ENCODE measurements at regions not wholly inside any gene's neighbourhood (a gene's known extent, or its start where the extent isn't known, plus 50 kb on each side); places are given as distances from the start of the nearest gene placed in this dataset.

DNA sequence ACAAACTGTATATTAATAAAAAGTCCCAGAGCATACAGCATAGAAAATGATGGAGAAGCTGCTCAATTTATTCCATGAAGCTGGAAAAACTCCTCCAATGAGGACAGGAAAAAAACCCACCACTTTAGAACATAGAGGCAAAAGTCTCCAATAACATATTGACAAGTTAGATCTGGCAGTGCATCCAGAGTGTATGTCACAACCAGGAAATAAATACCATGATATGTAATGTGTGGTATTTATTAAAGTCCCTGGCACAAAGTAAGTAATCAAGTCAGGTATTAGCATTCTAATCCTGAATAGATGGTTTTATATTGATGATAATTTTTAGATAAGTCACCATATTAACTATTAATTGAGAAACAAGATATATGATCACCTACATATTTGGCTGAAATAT, 427.3 kb upstream of the HS6ST1 start:
- ChIA-PET CTCF (no interaction called here), POLR2A (no interaction called here)
- no peak overlapping the region for H3K27ac Mint-ChIP-seq (ENCODE audit: unreplicated experiment)
- H3K27me3 Mint-ChIP-seq (ENCODE audit: insufficient read depth, unreplicated experiment), result peaks cover 12% of the 10 kb centered on the region
- no peak for DNase-seq
- H3K36me3 Mint-ChIP-seq (ENCODE audit: insufficient read depth, unreplicated experiment), result no peaks in the 10 kb centered on the region
- TF ChIP-seq, protein P1, sequence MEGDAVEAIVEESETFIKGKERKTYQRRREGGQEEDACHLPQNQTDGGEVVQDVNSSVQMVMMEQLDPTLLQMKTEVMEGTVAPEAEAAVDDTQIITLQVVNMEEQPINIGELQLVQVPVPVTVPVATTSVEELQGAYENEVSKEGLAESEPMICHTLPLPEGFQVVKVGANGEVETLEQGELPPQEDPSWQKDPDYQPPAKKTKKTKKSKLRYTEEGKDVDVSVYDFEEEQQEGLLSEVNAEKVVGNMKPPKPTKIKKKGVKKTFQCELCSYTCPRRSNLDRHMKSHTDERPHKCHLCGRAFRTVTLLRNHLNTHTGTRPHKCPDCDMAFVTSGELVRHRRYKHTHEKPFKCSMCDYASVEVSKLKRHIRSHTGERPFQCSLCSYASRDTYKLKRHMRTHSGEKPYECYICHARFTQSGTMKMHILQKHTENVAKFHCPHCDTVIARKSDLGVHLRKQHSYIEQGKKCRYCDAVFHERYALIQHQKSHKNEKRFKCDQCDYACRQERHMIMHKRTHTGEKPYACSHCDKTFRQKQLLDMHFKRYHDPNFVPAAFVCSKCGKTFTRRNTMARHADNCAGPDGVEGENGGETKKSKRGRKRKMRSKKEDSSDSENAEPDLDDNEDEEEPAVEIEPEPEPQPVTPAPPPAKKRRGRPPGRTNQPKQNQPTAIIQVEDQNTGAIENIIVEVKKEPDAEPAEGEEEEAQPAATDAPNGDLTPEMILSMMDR (IDR thresholded peaks at IDR 0.05; ENCODE audit: insufficient read depth in 1 of 2, low read depth in 1 of 2, low read length in 1 of 2, severe bottlenecking in 1 of 2, unreplicated experiment in 1 of 2), result no peak
- Histone ChIP-seq H3K36me3 (ENCODE audit: control insufficient read depth, insufficient read depth, low read length) (no peaks in the 10 kb centered on the region), H3K4me1 (no peaks in the 10 kb centered on the region), H3K27me3 (replicated peaks; ENCODE audit: control insufficient read depth, insufficient read depth, low read length) (no peaks in the 10 kb centered on the region; the same call in 1 of the 2 replicates), H3K9me3 (no peaks in the 10 kb centered on the region), H3K4me3 (ENCODE audit: low read depth, low read length) (no peak overlapping the region)
- no peaks in the 10 kb centered on the region for H3K4me1 Mint-ChIP-seq (ENCODE audit: low read depth, unreplicated experiment)
- no peak overlapping the region for H3K4me3 Mint-ChIP-seq (ENCODE audit: unreplicated experiment)
- intact Hi-C loops (cut with micrococcal nuclease; ENCODE audit: unreplicated experiment), result no loop called here
- no TSS peak for BruUV-seq (replicated peaks)
- no peaks in the 10 kb centered on the region for H3K9me3 Mint-ChIP-seq (ENCODE audit: unreplicated experiment)

DNA sequence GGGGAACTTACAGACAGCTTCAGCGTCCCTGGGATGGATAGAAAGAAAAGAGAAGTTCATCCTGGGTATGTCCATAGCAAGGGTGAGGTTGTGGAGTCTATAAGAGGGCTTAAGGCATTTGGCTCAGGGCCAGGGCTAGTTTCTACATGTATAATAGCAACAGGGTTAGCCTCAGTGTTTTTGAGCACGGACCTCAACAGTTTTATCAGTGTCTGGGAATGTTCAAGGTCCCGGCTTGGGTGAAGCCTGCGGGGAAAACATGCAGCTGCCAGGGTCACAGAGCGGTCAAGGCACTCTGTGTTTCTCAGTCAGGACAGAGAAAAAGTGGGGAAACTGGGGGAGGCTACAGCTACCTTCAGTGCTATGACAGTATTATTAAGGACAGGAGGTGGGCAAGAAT, 427.7 kb upstream of the HS6ST1 start:
- TF ChIP-seq, protein P1 (IDR thresholded peaks at IDR 0.05; ENCODE audit: insufficient read depth in 1 of 2, low read depth in 1 of 2, low read length in 1 of 2, severe bottlenecking in 1 of 2, unreplicated experiment in 1 of 2), result no peak
- no peaks in the 10 kb centered on the region for H3K36me3 ChIP-seq (ENCODE audit: control insufficient read depth, insufficient read depth, low read length)
- CTCF ChIA-PET, result no interaction called here
- H3K4me3 Mint-ChIP-seq (ENCODE audit: unreplicated experiment), result no peak overlapping the region
- no peaks in the 10 kb centered on the region for H3K4me1 ChIP-seq
- no peaks in the 10 kb centered on the region for H3K9me3 ChIP-seq
- no peak overlapping the region for H3K27ac Mint-ChIP-seq (ENCODE audit: unreplicated experiment)
- H3K27me3 ChIP-seq (replicated peaks; ENCODE audit: control insufficient read depth, insufficient read depth, low read length), result no peaks in the 10 kb centered on the region; the same call in 1 of the 2 replicates
- H3K27me3 Mint-ChIP-seq (ENCODE audit: insufficient read depth, unreplicated experiment), result peaks cover 12% of the 10 kb centered on the region
- H3K36me3 Mint-ChIP-seq (ENCODE audit: insufficient read depth, unreplicated experiment), result no peaks in the 10 kb centered on the region
- H3K4me1 Mint-ChIP-seq (ENCODE audit: low read depth, unreplicated experiment), result no peaks in the 10 kb centered on the region
- intact Hi-C loops (cut with micrococcal nuclease; ENCODE audit: unreplicated experiment), result no loop called here
- H3K4me3 ChIP-seq (ENCODE audit: low read depth, low read length), result no peak overlapping the region
- BruUV-seq (replicated peaks), result no TSS peak
- no peaks in the 10 kb centered on the region for H3K9me3 Mint-ChIP-seq (ENCODE audit: unreplicated experiment)
- no peak for DNase-seq
- POLR2A ChIA-PET, result no interaction called here

DNA sequence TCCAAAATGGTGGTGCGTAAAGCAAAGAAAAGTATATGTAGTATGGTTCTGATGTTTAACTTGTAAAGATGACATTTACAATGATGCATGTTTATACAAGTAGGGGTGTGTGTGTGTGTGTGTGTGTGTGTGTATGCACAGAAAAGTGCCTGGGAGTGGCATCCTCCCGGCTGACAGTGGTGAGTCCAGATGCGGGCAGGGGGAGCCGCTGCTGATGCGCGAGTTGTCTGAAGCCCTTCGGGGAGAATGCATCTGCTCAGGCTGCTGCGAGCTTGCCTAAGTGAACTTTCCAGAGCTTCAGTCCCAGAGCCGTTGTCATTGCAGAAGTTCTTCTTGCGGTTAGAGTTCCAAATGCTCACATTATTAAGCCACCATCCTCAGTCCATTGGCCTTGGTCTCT, 429.7 kb upstream of the HS6ST1 start:
- peaks cover 21% of the 10 kb centered on the region for H3K27me3 Mint-ChIP-seq (ENCODE audit: insufficient read depth, unreplicated experiment)
- H3K4me1 Mint-ChIP-seq (ENCODE audit: low read depth, unreplicated experiment), result no peaks in the 10 kb centered on the region
- Histone ChIP-seq H3K27me3 (replicated peaks; ENCODE audit: control insufficient read depth, insufficient read depth, low read length) (no peaks in the 10 kb centered on the region; the same call in 1 of the 2 replicates), H3K4me1 (no peaks in the 10 kb centered on the region), H3K4me3 (ENCODE audit: low read depth, low read length) (no peak overlapping the region), H3K36me3 (ENCODE audit: control insufficient read depth, insufficient read depth, low read length) (no peaks in the 10 kb centered on the region), H3K9me3 (no peaks in the 10 kb centered on the region)
- H3K27ac Mint-ChIP-seq (ENCODE audit: unreplicated experiment), result no peak overlapping the region
- no TSS peak for BruUV-seq (replicated peaks)
- ChIA-PET CTCF (no interaction called here), POLR2A (no interaction called here)
- no peak overlapping the region for H3K4me3 Mint-ChIP-seq (ENCODE audit: unreplicated experiment)
- intact Hi-C loops (cut with micrococcal nuclease; ENCODE audit: unreplicated experiment), result no loop called here
- no peaks in the 10 kb centered on the region for H3K36me3 Mint-ChIP-seq (ENCODE audit: insufficient read depth, unreplicated experiment)
- DNase-seq, result no peak
- H3K9me3 Mint-ChIP-seq (ENCODE audit: unreplicated experiment), result no peaks in the 10 kb centered on the region
- TF ChIP-seq, protein P1 (IDR thresholded peaks at IDR 0.05; ENCODE audit: insufficient read depth in 1 of 2, low read depth in 1 of 2, low read length in 1 of 2, severe bottlenecking in 1 of 2, unreplicated experiment in 1 of 2), result no peak

Data from Caco-2 (cell line).